ENCODE measurements at regions not wholly inside any gene's neighbourhood (a gene's known extent, or its start where the extent isn't known, plus 50 kb on each side); places are given as distances from the start of the nearest gene placed in this dataset.
"Not testable (repeated sequence)": the region's sequence is repeated elsewhere in the genome, so short reads cannot be mapped to it uniquely, and the experiment has no call there.

GRCh38 chr5:124034083-124034700, 522.2 kb downstream of the CSNK1G3 start:
- Histone ChIP-seq H3K36me3 (ENCODE audit: control insufficient read depth in 2 of 2, insufficient read depth in 2 of 2, low read length in 2 of 2) (no peaks in the 10 kb centered on the region), H3K27ac (ENCODE audit: low read depth in 2 of 2, low read length in 2 of 2) (no peak overlapping the region), H3K4me1 (ENCODE audit: control insufficient read depth in 2 of 2, insufficient read depth in 2 of 2, low read length in 2 of 2) (peaks cover 0 to 2% of the 10 kb centered on the region in 2 donors), H3K9ac (ENCODE audit: low read depth in 1 of 2, low read length in 2 of 2) (no peak overlapping the region), H3K4me3 (ENCODE audit: low read length in 2 of 2) (no peak overlapping the region), H3K9me3 (ENCODE audit: control insufficient read depth in 2 of 2, low read length in 2 of 2) (no peaks in the 10 kb centered on the region), H3K27me3 (ENCODE audit: control insufficient read depth in 2 of 2, insufficient read depth in 2 of 2, low read length in 2 of 2) (no peaks in the 10 kb centered on the region)

DNA sequence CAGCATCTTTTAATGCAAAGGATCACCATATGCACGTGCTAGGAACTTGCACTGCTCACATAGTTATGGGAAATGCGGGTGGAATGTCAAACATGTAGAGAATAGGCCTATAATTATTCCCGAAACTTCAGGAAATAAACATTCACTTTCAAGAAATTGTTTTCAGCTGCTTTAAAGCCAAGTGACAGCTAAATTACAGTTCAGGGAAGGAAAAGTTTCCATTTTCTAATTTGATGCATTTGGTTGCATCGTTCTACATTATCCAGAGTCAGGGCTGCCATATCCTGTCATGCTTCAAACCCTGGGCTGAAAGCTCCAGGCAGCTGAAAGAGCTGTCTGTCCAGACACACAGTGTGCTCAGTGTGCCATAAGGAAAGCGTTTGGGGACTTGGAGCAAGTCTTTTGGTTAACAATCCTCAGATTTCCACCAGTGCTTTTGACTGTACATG, 518.1 kb downstream of the CSNK1G3 start:
- H3K4me3 ChIP-seq (ENCODE audit: low read length in 2 of 2): no peak overlapping the region
- H3K36me3 ChIP-seq (ENCODE audit: control insufficient read depth in 2 of 2, insufficient read depth in 2 of 2, low read length in 2 of 2): no peaks in the 10 kb centered on the region
- no peaks in the 10 kb centered on the region for H3K27me3 ChIP-seq (ENCODE audit: control insufficient read depth in 2 of 2, insufficient read depth in 2 of 2, low read length in 2 of 2)
- no peak overlapping the region for H3K27ac ChIP-seq (ENCODE audit: low read depth in 2 of 2, low read length in 2 of 2)
- no peak overlapping the region for H3K9ac ChIP-seq (ENCODE audit: low read depth in 1 of 2, low read length in 2 of 2)
- H3K4me1 ChIP-seq (ENCODE audit: control insufficient read depth in 2 of 2, insufficient read depth in 2 of 2, low read length in 2 of 2): peaks cover 0 to 2% of the 10 kb centered on the region in 2 donors
- no peaks in the 10 kb centered on the region for H3K9me3 ChIP-seq (ENCODE audit: control insufficient read depth in 2 of 2, low read length in 2 of 2)

DNA sequence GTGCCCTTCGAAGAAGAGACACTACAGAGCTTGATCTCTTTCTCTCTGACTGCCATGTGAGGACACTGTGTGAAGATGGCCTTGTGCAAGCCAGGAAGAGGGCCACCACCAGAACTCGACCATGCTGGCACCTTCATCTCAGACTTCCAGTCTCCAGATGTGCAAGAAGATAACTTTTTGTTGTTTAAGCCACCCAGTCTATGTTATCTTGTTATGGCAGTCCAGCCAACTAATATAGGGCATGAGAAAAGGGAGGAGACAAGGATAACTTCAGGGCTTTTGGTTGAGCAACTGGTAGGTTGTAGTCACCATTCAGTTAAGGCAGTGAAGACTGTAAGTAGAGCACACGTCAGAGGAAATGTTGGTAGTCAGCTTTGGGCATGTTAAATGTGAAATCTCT, 515.5 kb downstream of the CSNK1G3 start:
- Histone ChIP-seq H3K9me3 (ENCODE audit: control insufficient read depth in 2 of 2, low read length in 2 of 2) (no peaks in the 10 kb centered on the region), H3K27ac (ENCODE audit: low read depth in 2 of 2, low read length in 2 of 2) (no peak overlapping the region), H3K36me3 (ENCODE audit: control insufficient read depth in 2 of 2, insufficient read depth in 2 of 2, low read length in 2 of 2) (no peaks in the 10 kb centered on the region), H3K27me3 (ENCODE audit: control insufficient read depth in 2 of 2, insufficient read depth in 2 of 2, low read length in 2 of 2) (no peaks in the 10 kb centered on the region), H3K4me1 (ENCODE audit: control insufficient read depth in 2 of 2, insufficient read depth in 2 of 2, low read length in 2 of 2) (no peaks in the 10 kb centered on the region), H3K4me3 (ENCODE audit: low read length in 2 of 2) (no peak overlapping the region), H3K9ac (ENCODE audit: low read depth in 1 of 2, low read length in 2 of 2) (no peak overlapping the region)

GRCh38 chr5:124025306-124025845, 513.4 kb downstream of the CSNK1G3 start:
- no peak overlapping the region for H3K9ac ChIP-seq (ENCODE audit: low read depth in 1 of 2, low read length in 2 of 2)
- no peaks in the 10 kb centered on the region for H3K27me3 ChIP-seq (ENCODE audit: control insufficient read depth in 2 of 2, insufficient read depth in 2 of 2, low read length in 2 of 2)
- no peak overlapping the region for H3K4me3 ChIP-seq (ENCODE audit: low read length in 2 of 2)
- H3K4me1 ChIP-seq (ENCODE audit: control insufficient read depth in 2 of 2, insufficient read depth in 2 of 2, low read length in 2 of 2): no peaks in the 10 kb centered on the region
- H3K27ac ChIP-seq (ENCODE audit: low read depth in 2 of 2, low read length in 2 of 2): no peak overlapping the region
- no peaks in the 10 kb centered on the region for H3K9me3 ChIP-seq (ENCODE audit: control insufficient read depth in 2 of 2, low read length in 2 of 2)
- H3K36me3 ChIP-seq (ENCODE audit: control insufficient read depth in 2 of 2, insufficient read depth in 2 of 2, low read length in 2 of 2): no peaks in the 10 kb centered on the region

GRCh38 chr5:124022966-124023365, 511.0 kb downstream of the CSNK1G3 start:
- H3K4me3 ChIP-seq (ENCODE audit: low read length in 2 of 2): no peak overlapping the region
- no peaks in the 10 kb centered on the region for H3K9me3 ChIP-seq (ENCODE audit: control insufficient read depth in 2 of 2, low read length in 2 of 2)
- H3K36me3 ChIP-seq (ENCODE audit: control insufficient read depth in 2 of 2, insufficient read depth in 2 of 2, low read length in 2 of 2): no peaks in the 10 kb centered on the region
- H3K27ac ChIP-seq (ENCODE audit: low read depth in 2 of 2, low read length in 2 of 2): no peak overlapping the region
- H3K9ac ChIP-seq (ENCODE audit: low read depth in 1 of 2, low read length in 2 of 2): no peak overlapping the region
- no peaks in the 10 kb centered on the region for H3K27me3 ChIP-seq (ENCODE audit: control insufficient read depth in 2 of 2, insufficient read depth in 2 of 2, low read length in 2 of 2)
- H3K4me1 ChIP-seq (ENCODE audit: control insufficient read depth in 2 of 2, insufficient read depth in 2 of 2, low read length in 2 of 2): no peaks in the 10 kb centered on the region

- Histone ChIP-seq H3K27ac (ENCODE audit: low read depth in 2 of 2, low read length in 2 of 2) (no peak overlapping the region), H3K4me3 (ENCODE audit: low read length in 2 of 2) (no peak overlapping the region), H3K36me3 (ENCODE audit: control insufficient read depth in 2 of 2, insufficient read depth in 2 of 2, low read length in 2 of 2) (no peaks in the 10 kb centered on the region), H3K27me3 (ENCODE audit: control insufficient read depth in 2 of 2, insufficient read depth in 2 of 2, low read length in 2 of 2) (no peaks in the 10 kb centered on the region), H3K4me1 (ENCODE audit: control insufficient read depth in 2 of 2, insufficient read depth in 2 of 2, low read length in 2 of 2) (no peaks in the 10 kb centered on the region), H3K9me3 (ENCODE audit: control insufficient read depth in 2 of 2, low read length in 2 of 2) (no peaks in the 10 kb centered on the region), H3K9ac (ENCODE audit: low read depth in 1 of 2, low read length in 2 of 2) (no peak overlapping the region)
These were observed 509.8 kb downstream of the CSNK1G3 start for GRCh38 chr5:124021776-124022175.

DNA sequence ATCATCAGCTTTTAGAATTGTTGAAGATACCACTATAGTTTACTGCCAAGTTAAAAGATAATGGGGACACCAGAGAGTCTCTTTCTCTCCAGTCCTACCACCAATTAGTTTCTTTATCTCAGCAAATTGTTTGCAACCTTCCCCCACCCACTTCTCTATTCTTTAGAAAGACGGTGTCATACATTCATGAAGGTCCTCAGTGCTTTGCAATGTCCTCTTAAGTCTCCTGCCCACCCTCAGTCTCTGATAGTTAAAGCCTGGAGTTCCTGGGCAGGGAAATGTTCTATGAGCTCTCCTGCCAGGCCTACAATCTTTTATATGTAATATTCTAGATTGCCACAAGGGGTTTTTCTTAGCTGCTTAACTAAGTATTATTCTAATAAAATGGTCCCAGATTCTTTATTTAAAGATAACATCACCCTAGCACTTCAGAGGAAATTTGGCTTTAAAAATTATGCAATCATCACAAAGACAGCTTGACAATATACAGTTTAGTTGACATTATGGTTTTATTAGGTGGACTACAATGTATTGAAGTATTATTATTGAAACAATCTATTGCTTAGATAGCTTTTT, 509.2 kb downstream of the CSNK1G3 start:
- Histone ChIP-seq H3K4me1 (ENCODE audit: control insufficient read depth in 2 of 2, insufficient read depth in 2 of 2, low read length in 2 of 2) (no peaks in the 10 kb centered on the region), H3K27ac (ENCODE audit: low read depth in 2 of 2, low read length in 2 of 2) (no peak overlapping the region), H3K27me3 (ENCODE audit: control insufficient read depth in 2 of 2, insufficient read depth in 2 of 2, low read length in 2 of 2) (no peaks in the 10 kb centered on the region), H3K9me3 (ENCODE audit: control insufficient read depth in 2 of 2, low read length in 2 of 2) (no peaks in the 10 kb centered on the region), H3K4me3 (ENCODE audit: low read length in 2 of 2) (no peak overlapping the region), H3K9ac (ENCODE audit: low read depth in 1 of 2, low read length in 2 of 2) (no peak overlapping the region), H3K36me3 (ENCODE audit: control insufficient read depth in 2 of 2, insufficient read depth in 2 of 2, low read length in 2 of 2) (no peaks in the 10 kb centered on the region)

GRCh38 chr5:124017321-124017720, 505.3 kb downstream of the CSNK1G3 start:
- not testable (repeated sequence) for H3K9ac ChIP-seq (ENCODE audit: low read depth in 1 of 2, low read length in 2 of 2); H3K36me3 ChIP-seq (ENCODE audit: control insufficient read depth in 2 of 2, insufficient read depth in 2 of 2, low read length in 2 of 2); H3K27me3 ChIP-seq (ENCODE audit: control insufficient read depth in 2 of 2, insufficient read depth in 2 of 2, low read length in 2 of 2); H3K9me3 ChIP-seq (ENCODE audit: control insufficient read depth in 2 of 2, low read length in 2 of 2); H3K4me1 ChIP-seq (ENCODE audit: control insufficient read depth in 2 of 2, insufficient read depth in 2 of 2, low read length in 2 of 2); H3K4me3 ChIP-seq (ENCODE audit: low read length in 2 of 2); H3K27ac ChIP-seq (ENCODE audit: low read depth in 2 of 2, low read length in 2 of 2)

DNA sequence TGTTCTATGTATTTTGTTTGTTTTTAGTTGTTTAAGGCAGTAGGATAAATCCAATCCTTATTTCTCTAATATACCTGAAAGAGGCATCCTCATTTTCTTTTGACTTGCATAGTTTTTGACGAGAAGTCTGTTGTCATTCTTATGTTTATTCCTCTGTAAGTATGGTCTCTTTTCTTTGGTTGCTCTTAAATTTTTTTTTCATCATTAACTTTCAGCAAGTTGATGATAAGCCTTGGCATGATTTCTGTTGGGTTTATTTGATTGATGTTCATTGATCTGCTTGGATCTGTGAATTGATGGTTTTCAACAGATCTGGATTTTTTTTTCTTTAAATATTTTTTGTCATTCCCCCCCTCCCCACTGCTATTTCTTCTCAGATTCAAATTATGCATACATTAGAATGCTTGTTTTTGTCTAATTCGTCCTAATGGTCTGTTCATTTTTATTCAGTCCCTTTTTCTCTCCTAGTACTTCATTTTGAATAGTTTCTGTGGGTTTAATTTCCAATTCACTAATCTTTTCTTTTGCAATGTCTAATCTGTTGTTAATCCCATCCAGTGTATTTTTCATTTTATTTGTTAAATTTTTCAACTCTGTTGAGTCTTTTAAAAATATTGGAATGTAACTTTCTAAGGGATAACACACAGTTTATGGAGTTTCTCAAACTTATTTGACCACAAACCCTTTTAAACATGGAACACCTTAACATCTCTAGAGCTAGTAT, 495.9 kb downstream of the CSNK1G3 start:
- H3K4me1 ChIP-seq (ENCODE audit: control insufficient read depth in 2 of 2, insufficient read depth in 2 of 2, low read length in 2 of 2): no peaks in the 10 kb centered on the region
- H3K27me3 ChIP-seq (ENCODE audit: control insufficient read depth in 2 of 2, insufficient read depth in 2 of 2, low read length in 2 of 2): no peaks in the 10 kb centered on the region
- H3K9me3 ChIP-seq (ENCODE audit: control insufficient read depth in 2 of 2, low read length in 2 of 2): peaks cover 0 to 8% of the 10 kb centered on the region in 2 donors
- H3K36me3 ChIP-seq (ENCODE audit: control insufficient read depth in 2 of 2, insufficient read depth in 2 of 2, low read length in 2 of 2): no peaks in the 10 kb centered on the region
- H3K27ac ChIP-seq (ENCODE audit: low read depth in 2 of 2, low read length in 2 of 2): no peak overlapping the region
- no peak overlapping the region for H3K4me3 ChIP-seq (ENCODE audit: low read length in 2 of 2)
- H3K9ac ChIP-seq (ENCODE audit: low read depth in 1 of 2, low read length in 2 of 2): no peak overlapping the region

GRCh38 chr5:124001036-124001615, 489.1 kb downstream of the CSNK1G3 start:
- Histone ChIP-seq H3K27me3 (ENCODE audit: control insufficient read depth in 2 of 2, insufficient read depth in 2 of 2, low read length in 2 of 2) (no peaks in the 10 kb centered on the region), H3K4me3 (ENCODE audit: low read length in 2 of 2) (no peak overlapping the region), H3K4me1 (ENCODE audit: control insufficient read depth in 2 of 2, insufficient read depth in 2 of 2, low read length in 2 of 2) (no peaks in the 10 kb centered on the region), H3K27ac (ENCODE audit: low read depth in 2 of 2, low read length in 2 of 2) (no peak overlapping the region), H3K36me3 (ENCODE audit: control insufficient read depth in 2 of 2, insufficient read depth in 2 of 2, low read length in 2 of 2) (no peaks in the 10 kb centered on the region), H3K9ac (ENCODE audit: low read depth in 1 of 2, low read length in 2 of 2) (no peak overlapping the region), H3K9me3 (ENCODE audit: control insufficient read depth in 2 of 2, low read length in 2 of 2) (no peaks in the 10 kb centered on the region)

Measured in mucosa of rectum (tissue), 2 donors.